ENCODE measurements at regions not wholly inside any gene's neighbourhood (a gene's known extent, or its start where the extent isn't known, plus 50 kb on each side); places are given as distances from the start of the nearest gene placed in this dataset.

DNA sequence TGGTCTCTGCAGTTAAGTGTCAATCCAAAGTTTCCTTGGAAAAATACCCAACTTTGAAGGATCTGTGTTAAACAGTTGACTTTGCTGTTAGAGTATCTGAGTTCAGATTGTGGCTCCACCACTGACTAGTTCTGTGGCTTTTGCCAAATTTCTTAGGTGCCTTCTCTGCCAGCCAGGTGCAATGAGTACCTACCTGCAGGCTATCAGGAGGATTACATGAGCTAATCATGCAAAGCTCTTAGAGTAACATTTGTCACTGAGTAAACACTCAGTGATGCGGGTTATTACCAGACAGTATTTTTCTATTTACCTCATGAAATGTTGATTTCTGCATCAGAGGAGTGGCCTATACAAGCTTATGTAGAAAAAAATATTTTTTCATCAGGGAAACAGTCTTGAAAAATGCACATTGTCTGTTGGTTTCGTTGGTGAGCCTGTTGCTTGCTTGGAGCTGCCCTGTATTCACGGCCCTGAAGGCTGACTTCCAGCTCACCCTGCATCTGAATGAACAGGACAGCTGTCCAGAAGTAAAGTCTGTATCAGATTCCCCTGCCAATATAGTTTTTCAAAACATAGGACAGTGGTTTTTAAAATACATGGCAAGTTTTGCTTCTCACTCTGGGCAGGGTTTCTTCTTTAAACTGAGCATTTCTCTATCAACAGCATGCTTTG, 235.1 kb downstream of the CDCA7 start:
- TF ChIP-seq, protein P1, sequence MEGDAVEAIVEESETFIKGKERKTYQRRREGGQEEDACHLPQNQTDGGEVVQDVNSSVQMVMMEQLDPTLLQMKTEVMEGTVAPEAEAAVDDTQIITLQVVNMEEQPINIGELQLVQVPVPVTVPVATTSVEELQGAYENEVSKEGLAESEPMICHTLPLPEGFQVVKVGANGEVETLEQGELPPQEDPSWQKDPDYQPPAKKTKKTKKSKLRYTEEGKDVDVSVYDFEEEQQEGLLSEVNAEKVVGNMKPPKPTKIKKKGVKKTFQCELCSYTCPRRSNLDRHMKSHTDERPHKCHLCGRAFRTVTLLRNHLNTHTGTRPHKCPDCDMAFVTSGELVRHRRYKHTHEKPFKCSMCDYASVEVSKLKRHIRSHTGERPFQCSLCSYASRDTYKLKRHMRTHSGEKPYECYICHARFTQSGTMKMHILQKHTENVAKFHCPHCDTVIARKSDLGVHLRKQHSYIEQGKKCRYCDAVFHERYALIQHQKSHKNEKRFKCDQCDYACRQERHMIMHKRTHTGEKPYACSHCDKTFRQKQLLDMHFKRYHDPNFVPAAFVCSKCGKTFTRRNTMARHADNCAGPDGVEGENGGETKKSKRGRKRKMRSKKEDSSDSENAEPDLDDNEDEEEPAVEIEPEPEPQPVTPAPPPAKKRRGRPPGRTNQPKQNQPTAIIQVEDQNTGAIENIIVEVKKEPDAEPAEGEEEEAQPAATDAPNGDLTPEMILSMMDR (IDR thresholded peaks at IDR 0.05) = no peak
- TF ChIP-seq ZFX (IDR thresholded peaks at IDR 0.05; ENCODE audit: borderline replicate concordance) = no peak
- no peak overlapping the region for H3K27ac ChIP-seq

DNA sequence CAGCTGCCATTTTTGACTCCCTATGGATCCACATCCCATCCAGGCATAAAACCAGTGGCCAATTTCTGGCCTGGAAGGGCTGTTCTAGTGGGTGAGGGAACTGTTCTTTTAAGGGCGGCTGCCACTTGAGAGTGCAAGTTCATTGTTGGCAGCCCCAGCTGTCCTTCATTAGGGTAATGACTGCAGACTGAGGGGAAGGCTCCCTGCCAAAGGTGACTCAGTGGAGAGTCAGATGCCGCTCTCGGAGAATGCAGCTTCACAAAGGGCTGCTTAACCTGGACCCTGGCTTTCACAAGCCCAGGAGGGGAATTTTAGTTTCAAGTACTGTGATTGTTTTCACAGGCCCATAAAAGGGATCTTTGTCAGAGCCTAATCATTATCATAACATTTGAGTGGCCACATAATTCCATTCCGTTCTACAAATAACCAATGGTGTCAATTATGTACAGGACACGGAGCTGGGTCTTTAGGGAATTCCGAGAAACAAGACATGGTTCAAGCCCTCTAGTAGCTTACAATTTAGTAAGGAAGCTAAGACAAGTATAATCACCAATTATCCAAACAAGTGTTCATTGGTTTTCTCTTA, 235.7 kb downstream of the CDCA7 start:
- TF ChIP-seq, protein P1 (IDR thresholded peaks at IDR 0.05) = no peak
- TF ChIP-seq ZFX (IDR thresholded peaks at IDR 0.05; ENCODE audit: borderline replicate concordance) = no peak
- no peak overlapping the region for H3K27ac ChIP-seq

DNA sequence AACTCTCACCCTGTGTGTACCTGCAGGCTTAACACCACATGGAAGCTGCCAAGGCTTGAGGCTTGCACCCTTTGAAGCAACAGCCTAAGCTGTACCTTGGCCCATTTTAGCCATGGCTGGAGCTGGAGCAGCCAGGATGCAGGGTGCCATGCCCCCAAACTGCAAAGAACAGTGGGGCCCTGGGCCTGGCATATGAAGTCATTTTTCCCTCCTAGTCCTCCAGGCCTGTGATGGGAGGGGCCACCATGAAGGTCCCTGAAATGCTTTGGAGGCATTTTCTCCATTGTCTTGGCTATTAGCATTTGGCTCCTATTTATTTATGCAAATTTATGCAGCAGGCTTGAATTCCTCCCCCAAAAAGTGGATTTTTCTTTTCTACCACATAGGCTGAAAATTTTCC, 238.4 kb downstream of the CDCA7 start:
- no peak overlapping the region for H3K27ac ChIP-seq
- no peak for TF ChIP-seq ZFX (IDR thresholded peaks at IDR 0.05; ENCODE audit: borderline replicate concordance)
- TF ChIP-seq, protein P1 (IDR thresholded peaks at IDR 0.05) = no peak

DNA sequence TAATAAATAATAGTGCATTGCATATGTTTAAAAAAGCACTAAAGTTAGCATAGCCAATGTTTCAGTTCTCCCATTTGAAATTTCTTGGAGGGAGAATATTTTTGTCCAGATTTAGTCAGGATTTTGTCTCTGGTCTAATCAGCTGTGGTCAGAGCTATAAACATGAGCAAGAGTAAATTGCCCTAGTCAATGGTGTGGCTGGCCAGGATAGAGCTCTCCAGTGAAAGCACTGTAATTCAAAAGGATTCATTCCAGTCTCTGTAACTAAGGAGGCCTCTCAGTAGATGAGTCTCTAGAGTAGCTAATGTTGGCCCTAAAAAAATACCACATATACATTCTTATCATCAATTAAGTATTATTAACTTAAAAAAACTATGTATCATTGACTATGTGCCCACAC, 241.6 kb downstream of the CDCA7 start:
- no peak overlapping the region for H3K27ac ChIP-seq
- TF ChIP-seq, protein P1 (IDR thresholded peaks at IDR 0.05) = no peak
- TF ChIP-seq ZFX (IDR thresholded peaks at IDR 0.05; ENCODE audit: borderline replicate concordance) = no peak

DNA sequence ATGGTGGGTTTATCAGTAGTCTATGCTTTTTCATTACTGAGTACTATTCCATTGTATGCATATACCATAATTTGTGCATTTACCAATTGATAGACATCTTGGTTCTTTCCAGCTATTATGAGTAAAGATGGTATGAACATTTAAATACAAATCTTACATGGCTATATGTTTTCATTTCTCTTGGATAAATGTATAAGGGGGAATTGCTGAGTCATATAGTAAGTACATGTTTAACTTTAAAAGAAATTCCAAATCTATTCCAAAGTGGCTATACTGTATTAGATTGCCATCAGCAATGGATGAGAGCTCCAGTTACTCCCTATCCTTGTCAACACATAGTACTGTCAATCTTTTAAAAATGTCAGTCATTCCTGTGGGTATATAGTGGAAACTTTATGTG, 243.9 kb downstream of the CDCA7 start:
- no peak for TF ChIP-seq ZFX (IDR thresholded peaks at IDR 0.05; ENCODE audit: borderline replicate concordance)
- TF ChIP-seq, protein P1 (IDR thresholded peaks at IDR 0.05) = no peak
- no peak overlapping the region for H3K27ac ChIP-seq

DNA sequence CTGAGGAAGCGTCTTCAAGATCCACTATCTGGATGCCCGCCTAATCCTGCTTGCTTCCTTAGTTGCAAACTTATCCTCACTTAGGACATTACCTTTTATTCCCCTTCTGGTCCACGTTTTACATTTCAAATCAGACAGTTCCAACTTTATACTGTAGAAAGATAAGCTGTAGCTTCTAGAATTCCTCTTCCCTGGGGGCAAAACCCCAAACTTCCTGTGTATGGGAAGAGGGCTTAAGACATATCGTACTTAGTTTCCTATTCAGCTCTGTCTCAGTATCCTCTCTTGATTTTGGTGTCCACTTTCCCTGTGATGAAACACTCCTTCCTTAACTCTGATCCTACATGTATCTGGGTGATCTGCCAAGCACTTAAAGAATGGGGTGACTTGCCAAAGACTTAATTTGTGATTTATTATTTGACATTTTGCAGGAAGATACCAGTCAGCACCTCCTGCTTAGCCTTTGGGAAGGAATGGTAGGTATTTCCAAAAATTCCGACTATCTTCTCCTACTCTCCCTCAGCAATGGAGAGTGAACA, 245.2 kb downstream of the CDCA7 start:
- no peak for TF ChIP-seq ZFX (IDR thresholded peaks at IDR 0.05; ENCODE audit: borderline replicate concordance)
- TF ChIP-seq, protein P1 (IDR thresholded peaks at IDR 0.05) = no peak
- H3K27ac ChIP-seq = no peak overlapping the region

DNA sequence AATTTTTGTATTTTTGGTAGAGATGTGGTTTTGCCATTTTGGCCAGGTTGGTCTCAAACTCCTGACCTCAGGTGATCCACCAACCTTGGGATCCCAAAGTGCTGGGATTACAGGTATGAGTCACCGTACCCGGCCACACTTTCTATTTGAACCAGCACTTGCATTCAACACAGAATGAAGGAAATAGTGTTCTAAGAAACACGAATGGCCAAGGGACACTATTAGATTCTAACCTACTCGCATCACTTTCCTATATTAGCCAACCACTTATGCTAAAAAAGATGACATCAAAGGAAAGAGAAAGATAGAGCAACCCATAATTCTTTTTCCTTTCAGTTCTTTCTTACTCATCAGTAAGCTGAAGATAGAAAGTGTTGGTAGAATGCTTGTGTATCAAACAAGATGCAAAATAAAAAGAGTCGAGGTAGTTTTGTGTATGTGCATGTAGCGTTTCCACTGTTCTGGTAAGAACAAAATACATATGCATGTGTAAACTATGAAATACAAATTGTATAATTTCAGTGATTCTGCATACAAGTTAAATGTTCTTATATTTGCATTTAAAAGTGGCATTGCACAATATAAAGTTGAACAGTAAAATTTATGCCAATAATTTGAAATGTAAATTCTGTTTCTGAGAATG, 247.6 kb downstream of the CDCA7 start:
- no peak overlapping the region for H3K27ac ChIP-seq
- TF ChIP-seq, protein P1 (IDR thresholded peaks at IDR 0.05) = no peak
- no peak for TF ChIP-seq ZFX (IDR thresholded peaks at IDR 0.05; ENCODE audit: borderline replicate concordance)
